OCI-LY7 (cell line): ENCODE measurements at regions not wholly inside any gene's neighbourhood (a gene's known extent, or its start where the extent isn't known, plus 50 kb on each side); places are given as distances from the start of the nearest gene placed in this dataset.

Experiments used
- CTCF ChIP-seq: fragments of 200-600 bp; sonication (generic); conservative IDR thresholded peaks from 2 replicates; pipeline ENCODE4 v1.5.1; 2014; ENCODE audit warnings: mild to moderate bottlenecking, antibody characterized with exemption, low read length, moderate library complexity, mixed read lengths
- EZH2phosphoT487 ChIP-seq: fragments of 200-600 bp; sonication (generic); IDR thresholded peaks from 2 replicates; pipeline ENCODE4 v1.6.1; 2018; ENCODE audit warnings: low read depth, borderline replicate concordance, mild to moderate bottlenecking, mixed run types, antibody characterized with exemption, low read length, moderate library complexity, mixed read lengths

- TF ChIP-seq CTCF, result no peak
- TF ChIP-seq EZH2phosphoT487, result no peak
Observed at GRCh38 chr12:42003031-42003430, 141.6 kb downstream of the GXYLT1 start.
